SK-N-SH (cell line): ENCODE measurements at regions not wholly inside any gene's neighbourhood (a gene's known extent, or its start where the extent isn't known, plus 50 kb on each side); places are given as distances from the start of the nearest gene placed in this dataset.

ENCODE experiments used
- CTCF ChIA-PET: fragments of 300-600, 350-600 bp; formaldehyde crosslinking; extraction: SDS; loops from one replicate; lab custom pipeline; 2021; lab: Yijun Ruan, JAX
- POLR2A ChIA-PET: fragments of 350-600 bp; sonication (Branson Sonifier 250); formaldehyde crosslinking; extraction: SDS; loops from one replicate; lab custom pipeline; 2020; ENCODE audit warnings: antibody characterized with exemption, inconsistent platforms; lab: Yijun Ruan, JAX
- DNase-seq: peaks from one replicate; pipeline ENCODE4 v3.0.0; 2012
- H2AFZ ChIP-seq: fragments of 200-600 bp; sonication (generic); 2 replicates; pipeline ENCODE4 v1.8.1; 2016; ENCODE audit warnings: antibody characterized with exemption, mild to moderate bottlenecking, low read depth
- H3F3A ChIP-seq: fragments of 200-600 bp; sonication (generic); replicated peaks from 2 replicates; pipeline ENCODE3; 2016; ENCODE audit warnings: antibody characterized with exemption, mild to moderate bottlenecking; ENCODE audit not compliant: insufficient read depth
- H3K27ac ChIP-seq, 2 experiments: fragments of 200-500 bp in 1 of 2; fragments of 200-600 bp in 1 of 2; sonication (Bioruptor generic) in 1 of 2; sonication (generic), shearing (Covaris generic) in 1 of 2; 2 replicates each; pipeline versions ENCODE4 v1.5.1 to v1.6.1; 2014 to 2016; ENCODE audit warnings: low read depth in 2 of 2, inconsistent platforms in 1 of 2, low read length in 1 of 2, mild to moderate bottlenecking in 1 of 2, mixed read lengths in 1 of 2
- H3K27me3 ChIP-seq: fragments of 200-600 bp; sonication (generic), shearing (Covaris generic); 2 replicates; pipeline ENCODE4 v1.6.1; 2016; ENCODE audit warnings: mixed run types; ENCODE audit not compliant: insufficient read depth
- H3K36me3 ChIP-seq, 2 experiments: fragments of 200-500 bp in 1 of 2; fragments of 200-600 bp in 1 of 2; sonication (Bioruptor generic) in 1 of 2; sonication (generic) in 1 of 2; replicated peaks in 1 of 2; 2 replicates each; pipeline versions ENCODE3 to v1.5.1; 2014 to 2016; ENCODE audit warnings: low read length in 1 of 2, mild to moderate bottlenecking in 1 of 2; ENCODE audit not compliant: insufficient read depth in 2 of 2, control insufficient read depth in 1 of 2
- H3K4me1 ChIP-seq, 2 experiments: fragments of 200-500 bp in 1 of 2; fragments of 200-600 bp in 1 of 2; sonication (Bioruptor generic) in 1 of 2; sonication (generic), shearing (Covaris generic) in 1 of 2; 2 replicates each; pipeline versions ENCODE4 v1.5.1 to v1.6.1; 2014 to 2016; ENCODE audit warnings: low read depth in 1 of 2, low read length in 1 of 2, mixed run types in 1 of 2; ENCODE audit not compliant: insufficient read depth in 2 of 2, control insufficient read depth in 1 of 2
- H3K4me2 ChIP-seq: fragments of 200-600 bp; sonication (generic), shearing (Covaris generic); 2 replicates; pipeline ENCODE4 v1.6.1; 2017; ENCODE audit warnings: mixed run types
- H3K4me3 ChIP-seq, 2 experiments: fragments of 200-500 bp in 1 of 2; fragments of 200-600 bp in 1 of 2; sonication (Bioruptor generic) in 1 of 2; sonication (generic), shearing (Covaris generic) in 1 of 2; 2 replicates each; pipeline versions ENCODE4 v1.5.1 to v1.8.1; 2014 to 2016; ENCODE audit warnings: low read depth in 2 of 2, inconsistent platforms in 1 of 2, low read length in 1 of 2, mild to moderate bottlenecking in 1 of 2, mixed read lengths in 1 of 2, moderate library complexity in 1 of 2
- H3K79me2 ChIP-seq: fragments of 200-600 bp; sonication (generic); 2 replicates; pipeline ENCODE4 v1.8.1; 2017; ENCODE audit warnings: mild to moderate bottlenecking; ENCODE audit not compliant: insufficient read depth
- H3K9ac ChIP-seq: fragments of 200-600 bp; sonication (generic); 2 replicates; pipeline ENCODE4 v1.6.1; 2017; ENCODE audit warnings: mixed run types
- H3K9me2 ChIP-seq: fragments of 200-600 bp; sonication (generic); 2 replicates; pipeline ENCODE4 v1.6.1; 2017; ENCODE audit warnings: mixed run types
- H3K9me3 ChIP-seq: fragments of 200-600 bp; sonication (generic); 2 replicates; pipeline ENCODE4 v1.6.1; 2017; ENCODE audit warnings: mixed run types, mild to moderate bottlenecking, moderate library complexity
- H4K20me1 ChIP-seq: fragments of 200-600 bp; sonication (generic); 2 replicates; pipeline ENCODE4 v1.6.1; 2017; ENCODE audit warnings: mild to moderate bottlenecking, mixed run types; ENCODE audit not compliant: insufficient read depth
- EZH2phosphoT487 ChIP-seq: fragments of 200-600 bp; sonication (generic); IDR thresholded peaks from 2 replicates; pipeline ENCODE4 v1.6.1; 2017; ENCODE audit warnings: low read depth, mixed run types, mild to moderate bottlenecking, antibody characterized with exemption, moderate library complexity, borderline replicate concordance
- FOXJ3 ChIP-seq: sonication (generic); formaldehyde crosslinking; IDR thresholded peaks from 2 replicates; pipeline ENCODE4 v1.5.1; 2020; ENCODE audit warnings: mild to moderate bottlenecking, missing genetic modification reagents
- FOXM1 ChIP-seq: IDR thresholded peaks from 2 replicates; pipeline ENCODE4 v1.4.0; 2012; ENCODE audit warnings: low read depth, mild to moderate bottlenecking
- GABPA ChIP-seq: IDR thresholded peaks from 2 replicates; pipeline ENCODE4 v1.4.0; 2012; ENCODE audit warnings: low read depth, mild to moderate bottlenecking
- JUND ChIP-seq: IDR thresholded peaks from 2 replicates; pipeline ENCODE4 v1.4.0; 2012
- MXI1 ChIP-seq: IDR thresholded peaks from 2 replicates; pipeline ENCODE4 v1.6.1; 2012; ENCODE audit warnings: mild to moderate bottlenecking, low read depth, low read length, improper control_type of control experiment
- NRF1 ChIP-seq: IDR thresholded peaks from 2 replicates; pipeline ENCODE4 v1.6.1; 2012; ENCODE audit warnings: low read depth, mild to moderate bottlenecking, low read length
- RCOR1 ChIP-seq: fragments of 150-350 bp; IDR thresholded peaks from 2 replicates; pipeline ENCODE4 v1.6.1; 2017; ENCODE audit warnings: antibody characterized with exemption, low read length
- TAF1 ChIP-seq: IDR thresholded peaks from 2 replicates; pipeline ENCODE4 v1.6.1; 2012; ENCODE audit warnings: low read depth, mild to moderate bottlenecking, low read length, moderate library complexity, borderline replicate concordance
- YY1 ChIP-seq: IDR thresholded peaks from 2 replicates; pipeline ENCODE4 v1.4.0; 2012; ENCODE audit warnings: low read depth, mild to moderate bottlenecking
- WGBS: methylation state at CpG from one replicate; pipeline ENCODE4 v1.1.6; 2017; ENCODE audit warnings: low lambda C conversion rate; 5-methylcytosine and 5-hydroxymethylcytosine counted together
- TF ChIP-seq, protein P1 (sequence below): fragments of 200-600 bp; sonication (generic); IDR thresholded peaks from 2 replicates; pipeline ENCODE4 v1.6.1; 2017; ENCODE audit warnings: antibody characterized with exemption, mild to moderate bottlenecking, moderate library complexity
- TF ChIP-seq, protein P2 (sequence below): IDR thresholded peaks from 2 replicates; pipeline ENCODE4 v1.6.1; 2012; ENCODE audit warnings: mild to moderate bottlenecking, low read depth, low read length, moderate library complexity
- TF ChIP-seq, protein P3 (sequence below): IDR thresholded peaks from 2 replicates; pipeline ENCODE4 v1.4.0; 2012; ENCODE audit warnings: low read depth
- TF ChIP-seq, protein P4 (sequence below): fragments of 150-350 bp; IDR thresholded peaks from 2 replicates; pipeline ENCODE4 v1.6.1; 2017; ENCODE audit warnings: antibody characterized with exemption, low read length, low read depth, borderline replicate concordance
- TF ChIP-seq, protein P5 (sequence below): IDR thresholded peaks from 2 replicates; pipeline ENCODE4 v1.4.0; 2012; ENCODE audit warnings: low read depth, borderline replicate concordance

DNA sequence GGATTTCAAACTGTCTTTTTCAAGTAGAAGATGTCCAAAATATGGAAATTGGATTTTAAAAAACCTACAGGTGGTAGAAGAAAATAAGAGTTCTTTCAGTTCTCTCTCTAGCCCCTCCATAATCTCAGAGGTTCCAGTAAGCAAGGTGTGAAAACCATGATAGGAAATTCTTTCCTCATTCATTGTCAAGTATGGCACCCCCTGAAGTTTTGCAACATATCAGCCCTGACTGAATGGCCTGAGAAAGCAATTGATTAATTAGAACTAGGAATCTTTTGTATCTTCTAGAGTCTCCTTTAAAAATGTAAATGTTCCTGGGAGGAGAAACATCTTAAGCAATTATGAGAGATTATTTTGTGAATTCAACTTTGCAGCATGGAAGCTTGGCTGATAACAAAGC, 198.7 kb upstream of the STXBP5 start:
- no peaks in the 10 kb centered on the region for H3K36me3 ChIP-seq
- H3K9me2 ChIP-seq = no peaks in the 10 kb centered on the region
- TF ChIP-seq YY1 (no peak), JUND (no peak), RCOR1 (no peak)
- TF ChIP-seq, protein P1, sequence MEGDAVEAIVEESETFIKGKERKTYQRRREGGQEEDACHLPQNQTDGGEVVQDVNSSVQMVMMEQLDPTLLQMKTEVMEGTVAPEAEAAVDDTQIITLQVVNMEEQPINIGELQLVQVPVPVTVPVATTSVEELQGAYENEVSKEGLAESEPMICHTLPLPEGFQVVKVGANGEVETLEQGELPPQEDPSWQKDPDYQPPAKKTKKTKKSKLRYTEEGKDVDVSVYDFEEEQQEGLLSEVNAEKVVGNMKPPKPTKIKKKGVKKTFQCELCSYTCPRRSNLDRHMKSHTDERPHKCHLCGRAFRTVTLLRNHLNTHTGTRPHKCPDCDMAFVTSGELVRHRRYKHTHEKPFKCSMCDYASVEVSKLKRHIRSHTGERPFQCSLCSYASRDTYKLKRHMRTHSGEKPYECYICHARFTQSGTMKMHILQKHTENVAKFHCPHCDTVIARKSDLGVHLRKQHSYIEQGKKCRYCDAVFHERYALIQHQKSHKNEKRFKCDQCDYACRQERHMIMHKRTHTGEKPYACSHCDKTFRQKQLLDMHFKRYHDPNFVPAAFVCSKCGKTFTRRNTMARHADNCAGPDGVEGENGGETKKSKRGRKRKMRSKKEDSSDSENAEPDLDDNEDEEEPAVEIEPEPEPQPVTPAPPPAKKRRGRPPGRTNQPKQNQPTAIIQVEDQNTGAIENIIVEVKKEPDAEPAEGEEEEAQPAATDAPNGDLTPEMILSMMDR = peak; percentile 32
- TF ChIP-seq, all 33 proteins: peak for 1
- Histone ChIP-seq H3K4me3 (no peak overlapping the region), H3K9me3 (no peaks in the 10 kb centered on the region), H3K79me2 (no peaks in the 10 kb centered on the region), H3K4me2 (no peak overlapping the region), H4K20me1 (no peaks in the 10 kb centered on the region), H3F3A (no peaks in the 10 kb centered on the region), H3K27me3 (no peaks in the 10 kb centered on the region), H3K9ac (no peak overlapping the region), H3K4me1 (peaks cover 0 to 7% of the 10 kb centered on the region in 2 experiments; a peak in 1 of 4 replicates), H3K27ac (no peak overlapping the region), H2AFZ (no peak overlapping the region)
- ChIA-PET CTCF (interaction anchor here (0.9 to 1.2 kb wide), 3 partner anchors 10 to 131 kb away, joined by 3 to 4 read pairs (median 3); no protein-coding TSS in a partner anchor), POLR2A (no interaction called here)
- no peak for DNase-seq

DNA sequence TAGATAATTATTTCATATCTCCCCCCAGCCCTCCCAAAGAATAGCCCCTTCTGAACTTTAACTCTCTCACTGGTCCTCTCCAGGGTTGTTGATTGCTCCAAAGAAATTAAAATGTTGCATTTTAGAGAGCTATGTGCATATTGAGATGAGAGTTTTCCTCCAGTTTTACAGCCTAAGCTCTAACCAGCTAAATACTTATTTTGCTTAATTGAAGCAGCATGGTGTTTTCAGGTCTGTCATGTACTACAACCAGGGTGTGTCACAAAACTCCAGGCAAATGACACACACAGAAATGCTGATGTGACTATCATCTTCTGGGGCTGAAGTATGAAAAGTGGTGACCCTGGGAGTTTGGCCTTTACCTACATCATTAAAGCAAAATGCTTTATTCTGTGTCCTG, 196.8 kb upstream of the STXBP5 start:
- no peaks in the 10 kb centered on the region for H4K20me1 ChIP-seq
- no peak overlapping the region for H2AFZ ChIP-seq

DNA sequence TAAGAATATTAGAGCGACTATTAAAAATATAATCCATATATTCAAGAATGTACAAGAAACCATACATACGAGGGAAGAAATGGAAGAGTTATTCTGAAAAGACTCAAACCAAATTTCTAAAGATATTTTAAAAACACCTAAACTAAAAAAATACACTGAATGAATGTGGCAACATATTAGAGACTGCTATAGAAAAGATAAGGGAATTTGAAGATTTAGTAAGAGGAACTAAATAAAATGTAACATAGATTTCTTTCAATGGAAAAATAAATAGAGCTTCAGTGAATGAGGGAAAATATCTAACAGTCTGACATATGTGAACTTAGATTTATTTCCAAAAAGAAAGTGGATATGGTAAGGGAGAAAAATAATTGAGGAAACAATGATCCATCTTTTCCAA, 194.9 kb upstream of the STXBP5 start:
- Histone ChIP-seq H3K9me3 (no peaks in the 10 kb centered on the region), H3K79me2 (no peaks in the 10 kb centered on the region), H3F3A (no peaks in the 10 kb centered on the region), H3K4me1 (no peaks in the 10 kb centered on the region), H3K27ac (no peak overlapping the region), H3K4me2 (no peak overlapping the region), H3K9me2 (no peaks in the 10 kb centered on the region), H3K4me3 (no peak overlapping the region), H3K36me3 (no peaks in the 10 kb centered on the region), H2AFZ (no peak overlapping the region), H3K9ac (no peak overlapping the region), H3K27me3 (no peaks in the 10 kb centered on the region), H4K20me1 (no peaks in the 10 kb centered on the region)
- 83% methylated on average over 2 of the region's 2 CpGs for WGBS
- no peak for DNase-seq
- CTCF ChIA-PET = no interaction called here
- TF ChIP-seq, protein P2, sequence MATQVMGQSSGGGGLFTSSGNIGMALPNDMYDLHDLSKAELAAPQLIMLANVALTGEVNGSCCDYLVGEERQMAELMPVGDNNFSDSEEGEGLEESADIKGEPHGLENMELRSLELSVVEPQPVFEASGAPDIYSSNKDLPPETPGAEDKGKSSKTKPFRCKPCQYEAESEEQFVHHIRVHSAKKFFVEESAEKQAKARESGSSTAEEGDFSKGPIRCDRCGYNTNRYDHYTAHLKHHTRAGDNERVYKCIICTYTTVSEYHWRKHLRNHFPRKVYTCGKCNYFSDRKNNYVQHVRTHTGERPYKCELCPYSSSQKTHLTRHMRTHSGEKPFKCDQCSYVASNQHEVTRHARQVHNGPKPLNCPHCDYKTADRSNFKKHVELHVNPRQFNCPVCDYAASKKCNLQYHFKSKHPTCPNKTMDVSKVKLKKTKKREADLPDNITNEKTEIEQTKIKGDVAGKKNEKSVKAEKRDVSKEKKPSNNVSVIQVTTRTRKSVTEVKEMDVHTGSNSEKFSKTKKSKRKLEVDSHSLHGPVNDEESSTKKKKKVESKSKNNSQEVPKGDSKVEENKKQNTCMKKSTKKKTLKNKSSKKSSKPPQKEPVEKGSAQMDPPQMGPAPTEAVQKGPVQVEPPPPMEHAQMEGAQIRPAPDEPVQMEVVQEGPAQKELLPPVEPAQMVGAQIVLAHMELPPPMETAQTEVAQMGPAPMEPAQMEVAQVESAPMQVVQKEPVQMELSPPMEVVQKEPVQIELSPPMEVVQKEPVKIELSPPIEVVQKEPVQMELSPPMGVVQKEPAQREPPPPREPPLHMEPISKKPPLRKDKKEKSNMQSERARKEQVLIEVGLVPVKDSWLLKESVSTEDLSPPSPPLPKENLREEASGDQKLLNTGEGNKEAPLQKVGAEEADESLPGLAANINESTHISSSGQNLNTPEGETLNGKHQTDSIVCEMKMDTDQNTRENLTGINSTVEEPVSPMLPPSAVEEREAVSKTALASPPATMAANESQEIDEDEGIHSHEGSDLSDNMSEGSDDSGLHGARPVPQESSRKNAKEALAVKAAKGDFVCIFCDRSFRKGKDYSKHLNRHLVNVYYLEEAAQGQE = no peak
- TF ChIP-seq, protein P3, sequence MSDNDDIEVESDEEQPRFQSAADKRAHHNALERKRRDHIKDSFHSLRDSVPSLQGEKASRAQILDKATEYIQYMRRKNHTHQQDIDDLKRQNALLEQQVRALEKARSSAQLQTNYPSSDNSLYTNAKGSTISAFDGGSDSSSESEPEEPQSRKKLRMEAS = no peak
- TF ChIP-seq, protein P4, sequence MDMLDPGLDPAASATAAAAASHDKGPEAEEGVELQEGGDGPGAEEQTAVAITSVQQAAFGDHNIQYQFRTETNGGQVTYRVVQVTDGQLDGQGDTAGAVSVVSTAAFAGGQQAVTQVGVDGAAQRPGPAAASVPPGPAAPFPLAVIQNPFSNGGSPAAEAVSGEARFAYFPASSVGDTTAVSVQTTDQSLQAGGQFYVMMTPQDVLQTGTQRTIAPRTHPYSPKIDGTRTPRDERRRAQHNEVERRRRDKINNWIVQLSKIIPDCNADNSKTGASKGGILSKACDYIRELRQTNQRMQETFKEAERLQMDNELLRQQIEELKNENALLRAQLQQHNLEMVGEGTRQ = no peak
- TF ChIP-seq MXI1 = no peak
- TF ChIP-seq FOXJ3 (CRISPR knock-in tag) = no peak
- TF ChIP-seq GABPA = no peak
- no peak for TF ChIP-seq FOXM1
- no peak for TF ChIP-seq TAF1
- TF ChIP-seq EZH2phosphoT487 = no peak
- no peak for TF ChIP-seq JUND
- no peak for TF ChIP-seq NRF1
- POLR2A ChIA-PET = no interaction called here

More for the DNA sequence above, 196.8 kb upstream of the STXBP5 start:
- H3K4me1 ChIP-seq = no peaks in the 10 kb centered on the region
- no peaks in the 10 kb centered on the region for H3K9me2 ChIP-seq
- H3K9me3 ChIP-seq = no peaks in the 10 kb centered on the region
- H3K27me3 ChIP-seq = no peaks in the 10 kb centered on the region
- POLR2A ChIA-PET = no interaction called here
- no peak overlapping the region for H3K4me3 ChIP-seq
- DNase-seq = no peak
- no peaks in the 10 kb centered on the region for H3K36me3 ChIP-seq
- TF ChIP-seq, protein P5, sequence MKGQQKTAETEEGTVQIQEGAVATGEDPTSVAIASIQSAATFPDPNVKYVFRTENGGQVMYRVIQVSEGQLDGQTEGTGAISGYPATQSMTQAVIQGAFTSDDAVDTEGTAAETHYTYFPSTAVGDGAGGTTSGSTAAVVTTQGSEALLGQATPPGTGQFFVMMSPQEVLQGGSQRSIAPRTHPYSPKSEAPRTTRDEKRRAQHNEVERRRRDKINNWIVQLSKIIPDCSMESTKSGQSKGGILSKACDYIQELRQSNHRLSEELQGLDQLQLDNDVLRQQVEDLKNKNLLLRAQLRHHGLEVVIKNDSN = no peak
- no peak for TF ChIP-seq MXI1
- H3K9ac ChIP-seq = no peak overlapping the region
- H3K4me2 ChIP-seq = no peak overlapping the region
- H3F3A ChIP-seq = no peaks in the 10 kb centered on the region
- CTCF ChIA-PET = no interaction called here
- no peak overlapping the region for H3K27ac ChIP-seq
- no peaks in the 10 kb centered on the region for H3K79me2 ChIP-seq
